ENCODE measurements at regions not wholly inside any gene's neighbourhood (a gene's known extent, or its start where the extent isn't known, plus 50 kb on each side); places are given as distances from the start of the nearest gene placed in this dataset.

GRCh38 chr18:70781860-70782453 lies 493.1 kb downstream of the SOCS6 start:
- ATAC-seq (peak; percentile 95), DNase-seq (ENCODE audit: low spot score) (peak; percentile 27), FAIRE-seq (peak; percentile 86)
- H3K9me3 ChIP-seq (ENCODE audit: low read length) = no peaks in the 10 kb centered on the region
- in situ Hi-C loops (cut with HindIII; ENCODE audit: extremely low pct_ligation_motif_present, low pct_unique_long_range_greater_than_20kb) = loop anchor here (25.0 kb wide), 1 partner anchor 1755 kb away; the partner anchor contains the start of gene CBLN2
- no peak overlapping the region for H3K9ac ChIP-seq (ENCODE audit: insufficient read depth, low read depth, low read length)
- no peaks in the 10 kb centered on the region for H3K36me3 ChIP-seq (replicated peaks in 1 of 2; ENCODE audit: control insufficient read depth in 1 of 2, insufficient read depth in 2 of 2, low read length in 2 of 2)
- WGBS (ENCODE audit: low lambda C conversion rate) = 3% methylated on average over 8 of the region's 8 CpGs
- ChIA-PET POLR2A (no interaction called here), CTCF (ENCODE audit: low intra/inter-chr PET ratio, low total read pairs) (interaction anchor here (1.2 kb wide), 1 partner anchor 1762 kb away, joined by 3 read pairs; the partner anchor contains the start of gene CBLN2)
- no peak overlapping the region for H3K4me2 ChIP-seq (ENCODE audit: low read depth, low read length)
- no TSS peak for BruUV-seq (replicated peaks)
- no peak for TF ChIP-seq ZNF777 (CRISPR knock-in tag; IDR thresholded peaks at IDR 0.05)
- no peak for TF ChIP-seq FUBP1 (CRISPR knock-in tag; IDR thresholded peaks at IDR 0.05; ENCODE audit: borderline replicate concordance)
- peak; percentile 39; the same call in 1 of the 2 replicates for TF ChIP-seq SMC3 (IDR thresholded peaks at IDR 0.05; ENCODE audit: low read length)
- TF ChIP-seq TBP (CRISPR knock-in tag; IDR thresholded peaks at IDR 0.05) = no peak
- no peak for TF ChIP-seq ZMAT5 (CRISPR knock-in tag; IDR thresholded peaks at IDR 0.05; ENCODE audit: borderline replicate concordance, low read depth)
- TF ChIP-seq ZNF280D (CRISPR knock-in tag; IDR thresholded peaks at IDR 0.05) = no peak
- no peak for TF ChIP-seq ZKSCAN1 (IDR thresholded peaks at IDR 0.05; ENCODE audit: low read length)
- TF ChIP-seq ATM (IDR thresholded peaks at IDR 0.05; ENCODE audit: borderline replicate concordance) = no peak
- TF ChIP-seq TSC22D2 (CRISPR knock-in tag; IDR thresholded peaks at IDR 0.05; ENCODE audit: borderline replicate concordance) = no peak
- TF ChIP-seq MAFF (IDR thresholded peaks at IDR 0.05; ENCODE audit: low read depth, low read length) = no peak
- no peak for TF ChIP-seq MLX (CRISPR knock-in tag; IDR thresholded peaks at IDR 0.05)
- peak; percentile 74 for TF ChIP-seq STAG1 (CRISPR knock-in tag; IDR thresholded peaks at IDR 0.05)
- TF ChIP-seq ZFP90 (CRISPR knock-in tag; IDR thresholded peaks at IDR 0.05; ENCODE audit: borderline replicate concordance) = no peak
- TF ChIP-seq GATAD1 (CRISPR knock-in tag; IDR thresholded peaks at IDR 0.05) = no peak
- peak; percentile 82 for TF ChIP-seq CTCF (CRISPR knock-in tag; IDR thresholded peaks at IDR 0.05)
- peak; percentile 20; the same call in 1 of the 2 replicates for TF ChIP-seq RAD21 (CRISPR knock-in tag; IDR thresholded peaks at IDR 0.05)
- no peak for TF ChIP-seq NCOA5 (CRISPR knock-in tag; IDR thresholded peaks at IDR 0.05)
- no peak for TF ChIP-seq ISX (CRISPR knock-in tag; conservative IDR thresholded peaks at IDR 0.05)
- no peak overlapping the region for H2AFZ ChIP-seq (ENCODE audit: low read length)
- no peaks in the 10 kb centered on the region for H4K20me1 ChIP-seq (ENCODE audit: insufficient read depth, low read length)
- H3K4me3 ChIP-seq (replicated peaks in 1 of 3; ENCODE audit: insufficient read depth in 1 of 3, low read depth in 2 of 3, low read length in 3 of 3) = no peak overlapping the region
- H3K27ac ChIP-seq (ENCODE audit: extremely low read length, insufficient read depth, low read length) = no peak overlapping the region
- no peaks in the 10 kb centered on the region for H3K79me2 ChIP-seq (ENCODE audit: insufficient read depth, low read length)
- no peaks in the 10 kb centered on the region for H3K4me1 ChIP-seq (ENCODE audit: insufficient read depth, low read length)
- intact Hi-C loops (cut with micrococcal nuclease; ENCODE audit: unreplicated experiment) = loop anchor here (2.0 to 5.0 kb wide), 2 partner anchors 1003 to 1890 kb away; no protein-coding TSS in a partner anchor
- H3K27me3 ChIP-seq (ENCODE audit: control insufficient read depth in 1 of 2, insufficient read depth in 2 of 2, low read length in 2 of 2) = no peaks in the 10 kb centered on the region

Measured in HepG2 (cell line).